ENCODE measurements at regions not wholly inside any gene's neighbourhood (a gene's known extent, or its start where the extent isn't known, plus 50 kb on each side); places are given as distances from the start of the nearest gene placed in this dataset.
"Not testable (repeated sequence)": the region's sequence is repeated elsewhere in the genome, so short reads cannot be mapped to it uniquely, and the experiment has no call there.

DNA sequence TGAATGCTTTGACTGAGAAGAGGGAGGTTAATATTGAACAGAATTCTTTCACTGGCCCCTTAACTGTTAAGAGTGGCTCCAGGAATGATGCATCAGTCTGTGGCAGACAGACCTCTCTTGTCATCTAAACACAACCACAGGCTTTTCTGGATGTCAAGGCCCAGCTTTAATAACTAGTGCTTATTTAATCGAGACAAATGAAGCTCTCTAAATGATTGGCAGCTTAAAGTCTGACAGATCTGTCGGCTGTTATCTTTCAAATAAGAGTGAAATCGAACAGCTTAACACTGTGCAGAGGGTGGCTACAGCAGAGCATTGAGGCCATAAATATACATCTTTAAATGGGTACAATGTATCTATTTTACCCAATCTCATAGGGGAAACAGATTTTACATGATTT, 500.8 kb upstream of the PABPC4L start:
- TF ChIP-seq, protein P1, sequence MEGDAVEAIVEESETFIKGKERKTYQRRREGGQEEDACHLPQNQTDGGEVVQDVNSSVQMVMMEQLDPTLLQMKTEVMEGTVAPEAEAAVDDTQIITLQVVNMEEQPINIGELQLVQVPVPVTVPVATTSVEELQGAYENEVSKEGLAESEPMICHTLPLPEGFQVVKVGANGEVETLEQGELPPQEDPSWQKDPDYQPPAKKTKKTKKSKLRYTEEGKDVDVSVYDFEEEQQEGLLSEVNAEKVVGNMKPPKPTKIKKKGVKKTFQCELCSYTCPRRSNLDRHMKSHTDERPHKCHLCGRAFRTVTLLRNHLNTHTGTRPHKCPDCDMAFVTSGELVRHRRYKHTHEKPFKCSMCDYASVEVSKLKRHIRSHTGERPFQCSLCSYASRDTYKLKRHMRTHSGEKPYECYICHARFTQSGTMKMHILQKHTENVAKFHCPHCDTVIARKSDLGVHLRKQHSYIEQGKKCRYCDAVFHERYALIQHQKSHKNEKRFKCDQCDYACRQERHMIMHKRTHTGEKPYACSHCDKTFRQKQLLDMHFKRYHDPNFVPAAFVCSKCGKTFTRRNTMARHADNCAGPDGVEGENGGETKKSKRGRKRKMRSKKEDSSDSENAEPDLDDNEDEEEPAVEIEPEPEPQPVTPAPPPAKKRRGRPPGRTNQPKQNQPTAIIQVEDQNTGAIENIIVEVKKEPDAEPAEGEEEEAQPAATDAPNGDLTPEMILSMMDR (IDR thresholded peaks at IDR 0.05; ENCODE audit: insufficient read depth, low read length, poor library complexity, severe bottlenecking): no peak
- no peak for DNase-seq (ENCODE audit: low read depth)

DNA sequence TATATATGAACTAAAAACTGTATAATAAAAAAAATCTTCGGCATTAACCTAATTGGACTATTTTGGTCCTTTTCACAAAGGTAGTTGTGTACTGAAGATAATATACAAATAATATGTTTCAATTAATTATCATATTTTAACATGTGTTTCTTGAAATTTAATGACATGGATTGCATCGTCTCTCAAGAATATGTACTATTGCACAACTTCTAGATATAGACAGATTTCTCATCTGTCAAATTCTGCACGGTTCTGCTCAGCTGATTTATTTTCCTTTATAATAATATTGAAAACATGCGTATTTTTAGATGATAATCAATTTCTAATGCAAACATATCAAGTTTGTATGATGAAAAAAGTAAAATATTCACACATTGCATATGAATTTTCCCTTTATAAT, 498.7 kb upstream of the PABPC4L start:
- no peak for DNase-seq (ENCODE audit: low read depth)
- TF ChIP-seq, protein P1 (IDR thresholded peaks at IDR 0.05; ENCODE audit: insufficient read depth, low read length, poor library complexity, severe bottlenecking): no peak
- Histone ChIP-seq H3K4me3 (ENCODE audit: low read depth, low read length) (no peak overlapping the region), H3K27me3 (ENCODE audit: control insufficient read depth, insufficient read depth, low read length) (no peaks in the 10 kb centered on the region), H3K36me3 (ENCODE audit: control insufficient read depth, insufficient read depth, low read length) (no peaks in the 10 kb centered on the region)

More for the DNA sequence above, 500.8 kb upstream of the PABPC4L start:
- no peaks in the 10 kb centered on the region for H3K36me3 ChIP-seq (ENCODE audit: control insufficient read depth, insufficient read depth, low read length)
- H3K27me3 ChIP-seq (ENCODE audit: control insufficient read depth, insufficient read depth, low read length): no peaks in the 10 kb centered on the region
- H3K4me3 ChIP-seq (ENCODE audit: low read depth, low read length): no peak overlapping the region

DNA sequence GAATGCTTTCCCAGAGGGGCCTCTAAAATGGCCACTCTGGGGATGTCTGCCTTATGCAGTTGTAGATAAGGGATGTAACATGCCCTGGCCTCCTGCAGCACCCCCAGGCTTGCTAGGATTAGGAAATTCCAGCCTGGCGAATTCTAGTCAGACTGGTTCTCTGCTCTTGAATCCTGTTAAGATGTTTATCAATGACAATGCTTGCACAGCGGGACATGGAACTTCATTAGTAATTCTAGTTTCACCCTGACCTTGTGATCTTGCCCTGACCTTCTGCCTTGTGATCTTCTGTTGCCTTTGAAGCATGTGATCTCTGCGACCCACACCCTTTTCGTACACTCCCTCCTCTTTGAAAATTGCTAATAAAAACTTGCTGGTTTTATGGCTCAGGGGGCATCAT, 497.2 kb upstream of the PABPC4L start:
- H3K27me3 ChIP-seq (ENCODE audit: control insufficient read depth, insufficient read depth, low read length); H3K36me3 ChIP-seq (ENCODE audit: control insufficient read depth, insufficient read depth, low read length); H3K4me3 ChIP-seq (ENCODE audit: low read depth, low read length); DNase-seq (ENCODE audit: low read depth): not testable (repeated sequence)

DNA sequence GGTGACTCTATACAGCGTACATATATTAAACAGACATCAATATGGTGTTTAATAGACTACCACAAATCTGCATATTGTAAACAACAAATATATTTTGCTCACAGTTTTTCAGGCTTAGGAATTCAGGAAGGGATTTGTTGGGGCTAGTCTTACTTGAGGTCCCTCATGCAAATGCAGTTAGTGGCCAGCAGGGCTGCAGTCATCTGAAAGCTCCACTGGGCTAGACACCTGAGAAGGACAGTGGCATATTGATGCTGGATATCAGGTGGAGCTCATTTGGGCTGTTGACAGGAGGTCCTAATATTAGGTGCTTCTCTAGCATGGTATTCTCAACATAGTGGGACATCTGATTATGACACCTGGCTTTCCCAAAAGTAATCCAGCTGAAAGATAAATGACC, 493.8 kb upstream of the PABPC4L start:
- Histone ChIP-seq H3K27me3 (ENCODE audit: control insufficient read depth, insufficient read depth, low read length) (no peaks in the 10 kb centered on the region), H3K36me3 (ENCODE audit: control insufficient read depth, insufficient read depth, low read length) (no peaks in the 10 kb centered on the region), H3K4me3 (ENCODE audit: low read depth, low read length) (no peak overlapping the region)
- TF ChIP-seq, protein P1 (IDR thresholded peaks at IDR 0.05; ENCODE audit: insufficient read depth, low read length, poor library complexity, severe bottlenecking): no peak
- DNase-seq (ENCODE audit: low read depth): no peak

DNA sequence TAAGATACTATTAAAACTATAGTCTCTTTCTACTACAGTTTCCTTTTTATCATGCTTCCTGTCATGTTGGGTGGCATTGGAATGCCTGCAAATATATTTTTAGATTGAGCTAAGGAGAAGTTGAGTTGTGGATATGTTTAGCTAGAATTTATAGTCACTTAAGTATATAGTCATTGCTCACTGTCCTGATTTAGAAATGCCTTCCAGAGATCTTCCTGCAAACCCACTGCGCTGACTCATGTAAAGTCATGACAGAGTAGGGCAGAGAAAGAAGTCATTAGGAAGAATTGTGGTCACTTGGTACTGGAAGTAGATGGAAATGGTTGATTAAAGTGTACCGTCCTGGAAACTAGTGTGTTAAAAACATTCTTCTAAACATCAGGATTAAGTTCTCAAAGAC, 490.3 kb upstream of the PABPC4L start:
- H3K4me3 ChIP-seq (ENCODE audit: low read depth, low read length): no peak overlapping the region
- no peak for DNase-seq (ENCODE audit: low read depth)
- no peaks in the 10 kb centered on the region for H3K36me3 ChIP-seq (ENCODE audit: control insufficient read depth, insufficient read depth, low read length)
- no peaks in the 10 kb centered on the region for H3K27me3 ChIP-seq (ENCODE audit: control insufficient read depth, insufficient read depth, low read length)
- TF ChIP-seq, protein P1 (IDR thresholded peaks at IDR 0.05; ENCODE audit: insufficient read depth, low read length, poor library complexity, severe bottlenecking): no peak

DNA sequence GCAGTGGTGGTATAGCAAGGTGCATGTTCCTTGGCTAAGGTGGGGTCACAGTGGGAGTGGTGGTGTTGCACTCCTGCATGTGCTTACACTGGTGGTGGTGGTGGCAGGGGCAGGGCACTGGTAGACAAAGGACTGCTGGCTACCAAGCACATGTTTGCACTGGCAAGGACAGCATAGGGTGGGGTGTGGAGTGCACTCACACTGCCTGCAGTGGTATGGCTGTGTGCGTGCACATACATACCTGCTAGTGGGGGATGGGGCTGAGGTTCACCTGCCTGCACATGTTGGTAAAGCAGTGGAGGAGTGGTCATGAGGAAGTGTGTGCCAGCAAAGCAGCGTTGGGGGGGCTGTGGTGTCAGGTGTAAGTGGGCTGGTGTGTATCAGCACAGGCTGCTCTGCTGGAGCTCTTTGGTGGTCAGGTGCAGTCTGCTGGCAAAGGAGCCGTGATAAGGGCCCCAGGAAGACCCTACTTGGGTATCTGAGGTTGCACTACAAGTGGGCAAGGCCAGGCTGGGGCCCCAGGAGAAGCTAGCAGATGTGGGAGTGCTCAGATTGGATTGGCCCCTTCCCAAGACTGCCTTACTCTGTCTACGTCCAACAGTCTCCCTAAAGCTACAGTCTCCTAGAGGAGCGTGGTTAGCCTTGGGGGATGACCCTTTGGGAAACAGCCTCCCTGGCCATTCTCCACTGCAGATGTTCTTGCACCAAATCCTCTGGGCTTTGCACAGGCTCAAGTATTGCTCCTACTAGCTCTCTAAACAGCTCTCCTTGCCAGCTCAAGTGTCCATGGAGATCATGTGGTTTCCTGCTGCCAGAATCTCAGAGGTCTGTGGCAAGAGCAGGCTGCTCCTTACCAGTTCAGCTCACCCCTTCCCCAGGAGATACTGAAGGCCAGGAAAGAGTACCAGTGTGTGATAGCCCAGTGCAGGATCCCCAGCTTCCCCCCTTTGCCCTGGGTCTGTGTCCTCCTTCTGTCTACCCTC, 486.3 kb upstream of the PABPC4L start:
- Histone ChIP-seq H3K36me3 (ENCODE audit: control insufficient read depth, insufficient read depth, low read length) (no peaks in the 10 kb centered on the region), H3K4me3 (ENCODE audit: low read depth, low read length) (no peak overlapping the region), H3K27me3 (ENCODE audit: control insufficient read depth, insufficient read depth, low read length) (no peaks in the 10 kb centered on the region)
- DNase-seq (ENCODE audit: low read depth): no peak
- TF ChIP-seq, protein P1 (IDR thresholded peaks at IDR 0.05; ENCODE audit: insufficient read depth, low read length, poor library complexity, severe bottlenecking): no peak

All from kidney epithelial cell (primary cell).